Gastroesophageal sphincter (tissue), 4 donors: ENCODE measurements at regions not wholly inside any gene's neighbourhood (a gene's known extent, or its start where the extent isn't known, plus 50 kb on each side); places are given as distances from the start of the nearest gene placed in this dataset.

Source experiments
- ATAC-seq: fragments of 150-250 bp; one replicate; pipeline ENCODE4 v1.9.1; 2016; ENCODE audit warnings: mild to moderate bottlenecking, moderate library complexity
- H3K27ac ChIP-seq, 4 donors: fragments of 200-600 bp; sonication (generic) in 3 of 4; 1 replicate in 3 of 4; 2 replicates in 1 of 4; pipeline ENCODE4 v1.5.1; 2016 to 2019
- H3K27me3 ChIP-seq: fragments of 200-600 bp; sonication (generic); one replicate; pipeline ENCODE4 v1.5.1; 2019
- H3K36me3 ChIP-seq, 2 donors: fragments of 200-600 bp; sonication (generic); one replicate each; pipeline ENCODE4 v1.5.1; 2019; ENCODE audit warnings: control low read depth in 1 of 2
- H3K4me1 ChIP-seq, 3 donors: fragments of 200-600 bp; sonication (generic); 1 replicate in 2 of 3; 2 replicates in 1 of 3; pipeline ENCODE4 v1.5.1; 2016 to 2019; ENCODE audit warnings: control low read depth in 2 of 3
- H3K4me3 ChIP-seq, 2 donors: fragments of 200-600 bp; sonication (generic); one replicate each; pipeline ENCODE4 v1.5.1; 2019; ENCODE audit warnings: mild to moderate bottlenecking in 1 of 2, moderate library complexity in 1 of 2
- H3K9me3 ChIP-seq, 3 donors: fragments of 200-600 bp; sonication (generic); one replicate each; pipeline ENCODE4 v1.5.1; 2017 to 2019; ENCODE audit warnings: control low read depth in 2 of 3
- CTCF ChIP-seq, 4 experiments: fragments of 200-600 bp in 2 of 4; fragments of 450-650 bp in 2 of 4; sonication (generic) in 1 of 4; IDR thresholded peaks; one replicate each; pipeline ENCODE4 v1.5.1; 2017 to 2019; ENCODE audit warnings: antibody characterized with exemption in 4 of 4, mild to moderate bottlenecking in 2 of 4, moderate library complexity in 2 of 4
- EP300 ChIP-seq: sonication (generic); formaldehyde crosslinking; IDR thresholded peaks from one replicate; pipeline ENCODE4 v1.6.1; 2017; ENCODE audit warnings: antibody characterized with exemption, mild to moderate bottlenecking
- POLR2A ChIP-seq, 2 donors: fragments of 450-650 bp; IDR thresholded peaks; one replicate each; pipeline ENCODE4 v1.6.1; 2017; ENCODE audit warnings: antibody characterized with exemption in 2 of 2, mild to moderate bottlenecking in 2 of 2, moderate library complexity in 1 of 2
- POLR2AphosphoS5 ChIP-seq: sonication (generic); formaldehyde crosslinking; IDR thresholded peaks from one replicate; pipeline ENCODE4 v1.6.1; 2017; ENCODE audit warnings: antibody characterized with exemption
- WGBS, 2 donors: methylation state at CpG; one replicate each; pipeline ENCODE4 v1.1.5; 2018; ENCODE audit warnings: low coverage in 1 of 2; 5-methylcytosine and 5-hydroxymethylcytosine counted together

GRCh38 chr2:235350234-235350633 is 143.6 kb upstream of the AGAP1 start:
- no peaks in the 10 kb centered on the region for H3K9me3 ChIP-seq
- H3K4me1 ChIP-seq = no peaks in the 10 kb centered on the region
- TF ChIP-seq POLR2AphosphoS5 = no peak
- no peak for TF ChIP-seq CTCF (IDR thresholded peaks at IDR 0.05)
- TF ChIP-seq EP300 = no peak
- no peak for TF ChIP-seq POLR2A (IDR thresholded peaks at IDR 0.05)
- no peak overlapping the region for H3K4me3 ChIP-seq
- H3K27me3 ChIP-seq = peaks cover 34% of the 10 kb centered on the region
- H3K27ac ChIP-seq = no peak overlapping the region
- H3K36me3 ChIP-seq = no peaks in the 10 kb centered on the region
- ATAC-seq = no peak
- WGBS, 2 donors = 85 to 91% methylated on average over 3 to 4 of the region's 4 CpGs

DNA sequence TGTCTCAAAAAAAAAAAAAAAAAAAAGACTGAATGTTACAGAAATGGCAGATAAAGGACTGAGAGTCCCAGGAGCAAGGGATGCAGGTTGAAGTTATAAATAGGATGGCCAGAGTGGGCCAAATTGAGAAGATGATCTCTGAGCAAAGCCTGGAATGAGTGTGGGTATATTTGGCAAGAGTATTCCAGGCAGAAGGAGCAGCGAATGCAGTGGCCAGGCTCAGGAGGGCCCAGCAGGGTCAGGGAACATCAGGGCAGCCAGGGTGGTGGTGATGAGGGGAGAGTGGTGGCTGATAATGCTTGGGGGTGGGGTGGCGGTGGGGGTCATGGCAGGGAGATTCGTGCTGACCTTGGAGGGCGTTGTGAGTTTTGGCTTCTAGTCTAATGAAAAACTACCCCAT is 141.3 kb upstream of the AGAP1 start:
- TF ChIP-seq EP300 (no peak), CTCF (IDR thresholded peaks at IDR 0.05) (no peak), POLR2A (IDR thresholded peaks at IDR 0.05) (no peak), POLR2AphosphoS5 (no peak)
- Histone ChIP-seq H3K36me3 (no peaks in the 10 kb centered on the region), H3K4me1 (no peaks in the 10 kb centered on the region), H3K4me3 (no peak overlapping the region), H3K27me3 (peaks cover 24% of the 10 kb centered on the region), H3K9me3 (no peaks in the 10 kb centered on the region), H3K27ac (no peak overlapping the region)
- no peak for ATAC-seq
- WGBS, 2 donors = 28 to 75% methylated on average over 3 to 4 of the region's 4 CpGs

DNA sequence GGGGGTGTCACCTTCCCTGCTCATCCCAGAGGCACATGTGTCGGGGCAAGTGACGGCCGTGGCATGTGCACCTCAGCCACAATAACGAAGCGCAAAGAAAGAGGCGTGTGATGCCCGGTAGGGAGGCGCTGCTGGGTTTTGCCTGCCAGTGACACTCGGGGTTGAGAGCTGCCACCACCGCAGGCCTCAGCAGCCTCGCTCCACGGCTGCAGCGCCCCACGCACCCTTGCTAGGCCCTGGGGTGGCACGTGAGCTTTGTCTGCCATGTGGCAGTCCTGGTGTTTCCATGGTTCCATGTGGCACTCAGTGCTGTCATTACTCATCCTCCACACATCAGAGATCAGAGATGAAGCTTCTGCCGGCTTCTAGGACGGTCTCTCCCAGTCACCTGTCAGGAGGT is 136.0 kb upstream of the AGAP1 start:
- H3K27me3 ChIP-seq = peaks cover 3% of the 10 kb centered on the region
- H3K4me1 ChIP-seq = no peaks in the 10 kb centered on the region
- no peak for ATAC-seq
- 83% methylated on average over 10 of the region's 17 CpGs; no CpG with 5 or more reads in 1 of the 2 donors for WGBS, 2 donors
- no peaks in the 10 kb centered on the region for H3K9me3 ChIP-seq
- no peak overlapping the region for H3K4me3 ChIP-seq
- H3K27ac ChIP-seq = no peak overlapping the region
- TF ChIP-seq EP300 = no peak
- TF ChIP-seq POLR2A (IDR thresholded peaks at IDR 0.05) = no peak
- TF ChIP-seq POLR2AphosphoS5 = no peak
- TF ChIP-seq CTCF (IDR thresholded peaks at IDR 0.05) = no peak
- H3K36me3 ChIP-seq = no peaks in the 10 kb centered on the region

- TF ChIP-seq EP300 (no peak), CTCF (IDR thresholded peaks at IDR 0.05) (no peak), POLR2AphosphoS5 (no peak), POLR2A (IDR thresholded peaks at IDR 0.05) (no peak)
- no peaks in the 10 kb centered on the region for H3K9me3 ChIP-seq
- H3K4me3 ChIP-seq = no peak overlapping the region
- no peak for ATAC-seq
- peaks cover 6% of the 10 kb centered on the region for H3K27me3 ChIP-seq
- 92 to 93% methylated on average over 2 to 4 of the region's 9 CpGs for WGBS, 2 donors
- H3K36me3 ChIP-seq = no peaks in the 10 kb centered on the region
- H3K27ac ChIP-seq = no peak overlapping the region
- H3K4me1 ChIP-seq = no peaks in the 10 kb centered on the region
These were observed 134.8 kb upstream of the AGAP1 start for GRCh38 chr2:235358981-235359471.

DNA sequence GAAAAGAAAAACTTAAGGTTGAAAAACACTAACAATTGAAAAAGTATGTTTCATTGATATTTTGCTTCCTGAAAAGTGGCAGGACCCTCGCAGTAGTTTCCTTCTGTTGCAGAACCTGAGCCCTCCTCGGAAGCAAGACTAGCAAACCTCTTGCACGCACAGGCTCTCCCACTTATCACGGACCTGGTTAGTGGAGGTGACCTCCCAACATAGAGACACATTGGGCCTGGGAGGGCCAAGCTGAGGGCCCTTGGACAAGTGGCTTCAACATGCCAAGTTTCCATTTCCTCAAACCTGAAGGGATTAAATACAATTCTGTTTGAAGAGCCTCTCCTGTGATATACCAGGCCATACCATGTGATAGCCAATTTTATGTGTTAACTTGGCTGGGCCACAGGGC is 133.4 kb upstream of the AGAP1 start:
- Histone ChIP-seq H3K27ac (no peak overlapping the region), H3K4me3 (no peak overlapping the region), H3K27me3 (peaks cover 12% of the 10 kb centered on the region), H3K36me3 (no peaks in the 10 kb centered on the region), H3K9me3 (no peaks in the 10 kb centered on the region), H3K4me1 (no peaks in the 10 kb centered on the region)
- no peak for ATAC-seq
- 96 to 100% methylated on average over 1 to 4 of the region's 4 CpGs for WGBS, 2 donors
- no peak for TF ChIP-seq POLR2AphosphoS5
- TF ChIP-seq EP300 = no peak
- no peak for TF ChIP-seq CTCF (IDR thresholded peaks at IDR 0.05)
- TF ChIP-seq POLR2A (IDR thresholded peaks at IDR 0.05) = no peak
